Kidney epithelial cell (primary cell): ENCODE measurements at regions not wholly inside any gene's neighbourhood (a gene's known extent, or its start where the extent isn't known, plus 50 kb on each side); places are given as distances from the start of the nearest gene placed in this dataset.

Experiments
- DNase-seq: peaks from one replicate; pipeline ENCODE4 v3.0.0-alpha.2; 2010; ENCODE audit warnings: low read depth
- H3K27me3 ChIP-seq: 2 replicates; pipeline ENCODE4 v1.6.0; 2011; ENCODE audit warnings: low read length; ENCODE audit not compliant: control insufficient read depth, insufficient read depth
- H3K36me3 ChIP-seq: 2 replicates; pipeline ENCODE4 v1.5.1; 2011; ENCODE audit warnings: low read length; ENCODE audit not compliant: control insufficient read depth, insufficient read depth
- H3K4me3 ChIP-seq: 2 replicates; pipeline ENCODE4 v1.5.1; 2011; ENCODE audit warnings: low read depth, mild to moderate bottlenecking, control low read depth, low read length
- CTCF ChIP-seq: IDR thresholded peaks from 2 replicates; pipeline ENCODE4 v1.5.1; 2011; ENCODE audit warnings: mild to moderate bottlenecking, moderate library complexity, low read length, control low read depth, inconsistent platforms; ENCODE audit not compliant: insufficient read depth, poor library complexity, severe bottlenecking

DNA sequence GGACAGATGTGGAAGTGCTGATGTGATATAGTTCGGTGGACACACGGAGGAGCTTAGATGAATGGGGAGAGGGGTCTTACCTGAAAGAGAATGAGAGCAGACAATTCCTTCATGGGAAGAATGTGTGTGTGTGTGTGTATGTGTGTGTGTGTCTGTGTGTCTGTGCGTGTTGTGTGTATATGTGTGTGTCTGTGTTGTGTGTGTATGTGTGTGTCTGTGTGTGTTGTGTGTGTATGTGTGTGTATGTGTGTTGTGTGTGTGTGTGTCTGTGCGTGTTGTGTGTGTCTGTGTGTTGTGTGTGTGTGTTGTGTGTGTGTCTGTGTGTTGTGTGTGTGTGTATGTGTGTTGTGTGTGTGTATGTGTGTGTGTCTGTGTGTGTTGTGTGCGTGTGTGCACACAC lies 104.2 kb downstream of the FAM204A start:
- Histone ChIP-seq H3K4me3 (no peak overlapping the region), H3K36me3 (no peaks in the 10 kb centered on the region), H3K27me3 (peaks cover 5% of the 10 kb centered on the region)
- TF ChIP-seq CTCF = no peak
- DNase-seq = no peak

DNA sequence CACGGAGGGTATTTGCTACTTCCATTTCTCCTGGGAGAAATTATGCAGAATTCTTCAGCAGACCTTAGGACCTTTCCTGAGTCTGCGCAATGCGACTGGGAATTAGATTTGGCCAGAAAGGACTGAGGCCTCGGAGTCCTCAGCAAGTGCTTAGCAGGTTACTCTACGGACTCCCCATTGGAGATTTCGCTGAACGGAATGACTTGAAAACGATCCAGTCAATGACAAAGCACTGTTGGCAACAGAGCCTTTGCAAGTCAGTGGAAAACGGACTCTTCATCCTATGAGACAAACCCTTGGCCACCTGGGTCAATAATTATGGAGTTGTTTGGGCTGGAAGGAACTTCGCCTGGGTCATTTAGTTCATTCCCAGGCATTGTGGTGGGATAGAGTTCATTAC lies 107.4 kb downstream of the FAM204A start:
- Histone ChIP-seq H3K27me3 (no peaks in the 10 kb centered on the region), H3K36me3 (no peaks in the 10 kb centered on the region), H3K4me3 (no peak overlapping the region)
- no peak for TF ChIP-seq CTCF
- no peak for DNase-seq

DNA sequence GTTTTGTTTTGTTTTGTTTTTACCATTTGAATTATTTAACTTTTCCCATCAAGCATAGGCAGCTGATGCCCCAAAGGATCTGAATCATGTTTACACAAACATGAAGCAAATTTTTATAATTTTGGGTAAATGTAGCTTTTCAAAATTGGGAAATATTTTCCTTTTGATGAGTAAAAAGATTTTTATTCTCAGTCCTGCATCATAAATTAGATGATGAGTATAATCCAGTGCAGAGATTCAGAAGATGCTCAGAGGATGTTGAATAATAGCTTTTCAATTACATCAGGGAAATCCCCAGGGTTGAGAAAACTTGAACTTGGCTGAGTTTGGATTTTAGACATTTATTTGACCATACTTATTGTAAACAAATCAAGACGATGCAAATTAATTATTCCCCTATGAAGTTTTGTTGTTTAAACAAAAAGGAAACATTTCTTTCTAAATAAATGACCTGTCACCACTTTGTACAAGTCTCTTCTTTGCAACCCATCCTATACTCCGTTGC lies 121.7 kb downstream of the FAM204A start:
- TF ChIP-seq CTCF = no peak
- no peak for DNase-seq
- Histone ChIP-seq H3K27me3 (no peaks in the 10 kb centered on the region), H3K36me3 (no peaks in the 10 kb centered on the region), H3K4me3 (no peak overlapping the region)

GRCh38 chr10:118218562-118218961 lies 123.6 kb downstream of the FAM204A start:
- DNase-seq = no peak
- no peaks in the 10 kb centered on the region for H3K27me3 ChIP-seq
- no peak for TF ChIP-seq CTCF
- H3K36me3 ChIP-seq = no peaks in the 10 kb centered on the region
- H3K4me3 ChIP-seq = no peak overlapping the region

DNA sequence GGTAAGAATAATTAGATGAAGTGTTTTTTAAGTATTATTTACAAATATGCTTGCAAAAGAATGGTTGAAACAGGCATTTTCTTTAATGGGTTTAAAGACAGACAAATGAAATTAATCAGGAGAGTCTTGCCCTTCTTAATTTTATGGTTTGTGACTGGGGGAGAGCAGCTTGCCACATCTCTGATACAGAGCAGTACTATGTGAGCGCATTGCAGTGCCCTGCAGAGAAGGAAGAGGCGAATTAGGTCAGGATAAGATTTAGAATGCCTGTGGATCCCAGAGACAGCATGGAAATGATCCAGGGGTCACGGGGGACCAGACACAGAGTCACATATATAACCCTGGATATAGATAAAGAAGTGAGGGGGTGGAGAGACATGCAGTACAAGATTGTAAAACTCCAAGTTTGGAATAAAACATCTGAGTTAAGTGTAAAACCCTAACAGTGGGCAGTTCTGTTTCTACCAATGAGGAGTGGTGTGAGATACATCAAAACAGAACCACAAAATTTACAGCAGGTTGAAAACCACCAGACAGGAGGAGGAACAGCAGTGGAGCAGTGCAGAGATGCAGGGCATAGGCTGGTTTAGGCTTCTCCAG lies 125.5 kb downstream of the FAM204A start:
- no peak for DNase-seq
- no peak for TF ChIP-seq CTCF
- Histone ChIP-seq H3K27me3 (no peaks in the 10 kb centered on the region), H3K4me3 (no peak overlapping the region), H3K36me3 (no peaks in the 10 kb centered on the region)

DNA sequence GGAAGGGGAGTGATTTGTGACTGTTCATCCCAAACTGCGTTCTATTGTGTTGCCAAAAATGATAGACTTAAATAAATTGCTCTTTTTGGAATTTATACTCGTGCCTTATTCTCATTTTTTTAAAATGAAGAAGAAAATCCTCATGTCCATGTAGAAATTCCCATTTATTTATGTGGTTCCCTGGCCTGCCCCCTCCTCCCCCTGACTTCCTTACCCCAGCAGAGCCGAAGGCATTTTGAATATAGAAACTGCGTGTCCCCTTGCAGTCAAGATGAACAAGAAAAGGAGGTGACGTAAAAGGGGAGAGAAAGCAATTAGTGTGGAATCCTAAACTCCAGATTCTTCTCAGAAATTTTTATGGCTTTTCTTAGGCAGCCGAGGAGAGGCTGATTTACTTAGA lies 126.1 kb downstream of the FAM204A start:
- Histone ChIP-seq H3K27me3 (no peaks in the 10 kb centered on the region), H3K4me3 (no peak overlapping the region), H3K36me3 (no peaks in the 10 kb centered on the region)
- no peak for DNase-seq
- no peak for TF ChIP-seq CTCF
